Tibial nerve (tissue), 4 donors: ENCODE measurements at regions not wholly inside any gene's neighbourhood (a gene's known extent, or its start where the extent isn't known, plus 50 kb on each side); places are given as distances from the start of the nearest gene placed in this dataset.
A peak's percentile ranks its signal among the peaks of the same experiment; 100 is the strongest.
"Not testable (repeated sequence)": the region's sequence is repeated elsewhere in the genome, so short reads cannot be mapped to it uniquely, and the experiment has no call there.

ENCODE experiments used
- DNase-seq, 2 donors: peaks; one replicate each; pipeline ENCODE4 v3.0.0-alpha.2; 2019; ENCODE audit warnings: low spot score in 2 of 2
- H3K27ac ChIP-seq, 4 donors: fragments of 200-600 bp; sonication (generic) in 3 of 4; one replicate each; pipeline ENCODE4 v1.5.1; 2017 to 2019; ENCODE audit warnings: mild to moderate bottlenecking in 1 of 4
- H3K27me3 ChIP-seq, 2 donors: fragments of 200-600 bp; sonication (generic) in 1 of 2; one replicate each; pipeline versions ENCODE4 v1.5.1 to v1.6.0; 2017 to 2019
- H3K36me3 ChIP-seq, 3 donors: fragments of 200-600 bp; sonication (generic); one replicate each; pipeline ENCODE4 v1.5.1; 2018 to 2019
- H3K4me1 ChIP-seq, 4 donors: fragments of 200-600 bp; sonication (generic) in 3 of 4; one replicate each; pipeline ENCODE4 v1.5.1; 2017 to 2019
- H3K4me3 ChIP-seq, 4 donors: fragments of 200-600 bp; sonication (generic) in 3 of 4; one replicate each; pipeline ENCODE4 v1.5.1; 2017 to 2019; ENCODE audit warnings: mild to moderate bottlenecking in 1 of 4, moderate library complexity in 1 of 4
- H3K9me3 ChIP-seq, 4 donors: fragments of 200-600 bp; sonication (generic) in 3 of 4; one replicate each; pipeline ENCODE4 v1.5.1; 2017 to 2019
- EP300 ChIP-seq, 2 donors: sonication (generic); formaldehyde crosslinking; IDR thresholded peaks; one replicate each; pipeline ENCODE4 v1.6.1; 2017; ENCODE audit warnings: antibody characterized with exemption in 2 of 2, mild to moderate bottlenecking in 1 of 2
- POLR2A ChIP-seq, 2 donors: fragments of 450-650 bp; IDR thresholded peaks; one replicate each; pipeline ENCODE4 v1.6.1; 2017; ENCODE audit warnings: antibody characterized with exemption in 2 of 2, mild to moderate bottlenecking in 2 of 2, moderate library complexity in 2 of 2
- WGBS, 2 donors: methylation state at CpG; one replicate each; pipeline ENCODE4 v1.1.5; 2018; 5-methylcytosine and 5-hydroxymethylcytosine counted together
- TF ChIP-seq, protein P1 (sequence below), 5 experiments: fragments of 200-600 bp in 3 of 5; fragments of 450-650 bp in 2 of 5; sonication (generic) in 3 of 5; IDR thresholded peaks; one replicate each; pipeline ENCODE4 v1.5.1; 2016 to 2019; ENCODE audit warnings: antibody characterized with exemption in 5 of 5, mild to moderate bottlenecking in 3 of 5, moderate library complexity in 2 of 5

DNA sequence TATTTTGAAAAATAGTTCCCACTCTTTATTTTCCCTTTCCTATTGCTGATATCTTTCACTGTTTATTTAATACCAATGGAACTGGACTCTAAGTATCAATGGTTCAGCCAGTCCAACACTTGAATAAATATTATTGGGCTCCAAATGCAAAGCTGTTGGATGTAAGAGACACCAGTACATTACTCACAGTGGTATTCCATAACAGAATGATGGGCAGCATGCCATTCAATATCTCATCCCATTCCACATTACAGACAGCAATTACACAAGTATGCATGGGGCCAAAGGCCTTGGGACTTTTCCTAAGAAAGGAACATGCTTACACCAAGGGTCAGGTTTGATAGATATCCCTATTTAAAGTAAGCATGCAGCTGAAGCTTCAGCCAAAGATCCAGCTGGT, 231.9 kb downstream of the RND3 start:
- Histone ChIP-seq H3K27ac (no peak overlapping the region), H3K27me3 (no peaks in the 10 kb centered on the region), H3K4me1 (peaks cover 0 to 5% (median 1%) of the 10 kb centered on the region in 4 donors), H3K4me3 (no peak overlapping the region), H3K36me3 (no peaks in the 10 kb centered on the region), H3K9me3 (no peaks in the 10 kb centered on the region)
- DNase-seq = no peak
- TF ChIP-seq, protein P1, sequence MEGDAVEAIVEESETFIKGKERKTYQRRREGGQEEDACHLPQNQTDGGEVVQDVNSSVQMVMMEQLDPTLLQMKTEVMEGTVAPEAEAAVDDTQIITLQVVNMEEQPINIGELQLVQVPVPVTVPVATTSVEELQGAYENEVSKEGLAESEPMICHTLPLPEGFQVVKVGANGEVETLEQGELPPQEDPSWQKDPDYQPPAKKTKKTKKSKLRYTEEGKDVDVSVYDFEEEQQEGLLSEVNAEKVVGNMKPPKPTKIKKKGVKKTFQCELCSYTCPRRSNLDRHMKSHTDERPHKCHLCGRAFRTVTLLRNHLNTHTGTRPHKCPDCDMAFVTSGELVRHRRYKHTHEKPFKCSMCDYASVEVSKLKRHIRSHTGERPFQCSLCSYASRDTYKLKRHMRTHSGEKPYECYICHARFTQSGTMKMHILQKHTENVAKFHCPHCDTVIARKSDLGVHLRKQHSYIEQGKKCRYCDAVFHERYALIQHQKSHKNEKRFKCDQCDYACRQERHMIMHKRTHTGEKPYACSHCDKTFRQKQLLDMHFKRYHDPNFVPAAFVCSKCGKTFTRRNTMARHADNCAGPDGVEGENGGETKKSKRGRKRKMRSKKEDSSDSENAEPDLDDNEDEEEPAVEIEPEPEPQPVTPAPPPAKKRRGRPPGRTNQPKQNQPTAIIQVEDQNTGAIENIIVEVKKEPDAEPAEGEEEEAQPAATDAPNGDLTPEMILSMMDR (IDR thresholded peaks at IDR 0.05) = no peak
- TF ChIP-seq EP300 (IDR thresholded peaks at IDR 0.05) = no peak
- no peak for TF ChIP-seq POLR2A (IDR thresholded peaks at IDR 0.05)

DNA sequence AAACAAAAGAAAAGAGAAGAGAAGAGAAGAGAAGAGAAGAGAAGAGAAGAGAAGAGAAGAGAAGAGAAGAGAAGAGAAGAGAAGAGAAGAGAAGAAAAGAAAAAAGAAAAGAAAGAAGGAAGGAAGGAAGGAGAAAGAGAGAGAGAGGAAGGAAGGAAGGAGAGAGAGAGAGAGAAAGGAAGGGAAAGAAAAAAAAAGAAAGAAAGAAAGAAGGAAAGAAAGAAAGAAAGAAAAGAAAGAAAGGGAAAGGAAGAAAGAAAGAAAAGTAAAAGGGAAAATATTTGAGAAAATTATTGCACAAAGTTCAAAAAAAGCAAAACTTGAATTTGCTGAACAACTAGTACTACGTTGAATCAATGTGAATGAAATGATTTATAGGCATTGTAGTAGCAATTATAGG, 237.7 kb downstream of the RND3 start:
- H3K27me3 ChIP-seq, H3K4me1 ChIP-seq, H3K9me3 ChIP-seq, H3K36me3 ChIP-seq, DNase-seq, H3K4me3 ChIP-seq, H3K27ac ChIP-seq: not testable (repeated sequence)
- WGBS, 2 donors = 69 to 82% methylated on average over 1 of the region's 1 CpG

DNA sequence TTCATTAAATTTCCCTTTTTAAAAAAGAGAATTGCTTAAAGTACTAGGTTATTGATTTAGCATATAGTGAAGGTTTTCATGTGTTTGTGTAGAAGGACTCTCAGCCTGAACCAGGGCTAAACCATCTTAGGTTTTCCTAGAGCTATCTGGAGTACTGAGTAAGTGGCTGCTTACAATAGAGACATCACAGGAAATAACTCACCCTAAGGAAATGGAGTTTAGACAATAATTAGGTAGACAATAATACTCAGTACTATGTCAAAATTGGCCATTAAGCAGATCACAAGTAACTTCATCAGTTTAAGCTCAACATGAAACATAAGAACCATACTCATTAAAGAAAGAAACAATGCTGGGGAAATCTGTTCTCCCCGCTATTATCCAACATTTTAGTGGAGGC, 240.0 kb downstream of the RND3 start:
- Histone ChIP-seq H3K36me3 (no peaks in the 10 kb centered on the region), H3K27me3 (no peaks in the 10 kb centered on the region), H3K4me3 (no peak overlapping the region), H3K4me1 (no peaks in the 10 kb centered on the region), H3K9me3 (no peaks in the 10 kb centered on the region), H3K27ac (no peak overlapping the region)
- TF ChIP-seq EP300 (IDR thresholded peaks at IDR 0.05) = no peak
- TF ChIP-seq, protein P1 (IDR thresholded peaks at IDR 0.05) = no peak
- TF ChIP-seq POLR2A (IDR thresholded peaks at IDR 0.05) = no peak
- 52 to 93% methylated on average over 1 of the region's 1 CpG for WGBS, 2 donors
- no peak for DNase-seq

DNA sequence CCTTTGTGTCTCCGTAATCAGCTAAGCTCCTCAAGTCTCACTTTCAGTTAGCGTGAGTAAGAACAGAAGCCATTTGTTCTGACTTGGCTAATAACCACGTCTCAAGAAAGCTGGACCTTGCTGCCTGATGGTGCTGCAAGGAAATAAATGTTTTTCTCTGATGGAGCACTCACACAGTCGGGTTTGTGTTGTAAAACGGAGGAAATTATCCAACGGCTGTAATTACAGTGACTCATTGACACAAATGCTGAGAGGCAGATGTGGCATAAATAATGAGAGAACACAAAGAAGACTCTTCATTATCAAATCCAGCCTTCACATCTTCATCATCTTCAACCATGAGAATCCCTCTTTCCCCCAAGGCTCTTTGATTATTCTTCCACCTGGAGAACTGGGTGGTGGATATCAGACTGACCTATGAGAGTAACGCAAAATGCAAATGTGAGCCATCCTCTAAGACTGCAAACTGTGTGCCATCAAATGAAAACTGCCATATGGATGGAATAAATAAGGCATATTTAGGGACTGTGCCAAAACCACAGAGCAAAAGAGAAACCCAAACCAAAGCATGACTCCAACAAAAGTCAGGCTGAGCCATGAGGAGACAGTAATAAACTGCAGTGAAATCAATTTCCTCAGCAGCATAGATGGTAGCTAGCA, 252.6 kb downstream of the RND3 start:
- WGBS, 2 donors = 20 to 28% methylated on average over 7 of the region's 7 CpGs
- H3K4me1 ChIP-seq = peaks cover 0 to 12% (median 3%) of the 10 kb centered on the region in 4 donors
- peak overlapping the region in 2 of 4 donors; percentile 15 to 54 for H3K27ac ChIP-seq
- no peaks in the 10 kb centered on the region for H3K36me3 ChIP-seq
- no peaks in the 10 kb centered on the region for H3K9me3 ChIP-seq
- H3K4me3 ChIP-seq = no peak overlapping the region
- TF ChIP-seq, protein P1 (IDR thresholded peaks at IDR 0.05) = no peak
- TF ChIP-seq POLR2A (IDR thresholded peaks at IDR 0.05) (no peak), EP300 (IDR thresholded peaks at IDR 0.05) (no peak)
- DNase-seq = no peak
- H3K27me3 ChIP-seq = no peaks in the 10 kb centered on the region

DNA sequence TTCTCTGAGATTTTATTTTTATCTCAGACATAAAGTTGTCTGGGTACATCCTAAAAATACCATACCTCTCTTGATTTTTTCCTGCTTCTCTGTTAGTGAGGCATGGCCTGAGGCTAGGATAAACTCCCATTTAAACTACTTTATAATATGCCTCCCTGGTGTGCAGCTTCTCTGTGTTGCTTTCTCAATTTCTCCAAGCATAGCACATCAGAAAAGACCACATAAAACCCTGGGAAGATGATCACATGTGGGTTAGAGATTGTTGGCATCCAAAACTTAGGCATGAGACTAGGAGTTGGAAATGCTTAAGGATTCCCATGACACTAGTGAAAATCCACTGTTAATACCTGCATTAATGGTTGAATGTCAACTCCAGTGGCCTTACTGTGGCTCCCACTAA, 254.6 kb downstream of the RND3 start:
- no peak for DNase-seq
- TF ChIP-seq EP300 (IDR thresholded peaks at IDR 0.05) (no peak), POLR2A (IDR thresholded peaks at IDR 0.05) (no peak)
- TF ChIP-seq, protein P1 (IDR thresholded peaks at IDR 0.05) = no peak

DNA sequence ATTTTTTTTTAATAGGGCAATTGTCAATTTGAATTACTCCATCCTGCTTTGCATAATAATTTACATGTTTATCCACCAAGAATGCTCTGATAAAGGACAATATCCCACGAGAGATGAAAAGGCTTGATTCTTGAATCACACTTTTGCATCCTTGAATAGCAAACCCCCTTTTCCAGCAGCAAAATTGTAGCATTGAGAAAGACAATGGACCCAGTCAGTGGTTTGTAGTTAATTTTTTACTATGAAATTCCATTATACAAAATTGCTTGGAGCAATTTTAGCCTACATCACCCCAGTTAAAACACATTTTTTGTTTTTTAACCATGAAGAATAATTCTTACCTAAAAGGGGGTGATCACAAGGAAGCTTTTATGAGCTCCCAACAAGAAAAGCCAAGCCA, 255.1 kb downstream of the RND3 start:
- Histone ChIP-seq H3K27ac (no peak overlapping the region), H3K27me3 (no peaks in the 10 kb centered on the region), H3K4me1 (peaks cover 0 to 12% (median 3%) of the 10 kb centered on the region in 4 donors), H3K36me3 (no peaks in the 10 kb centered on the region), H3K4me3 (no peak overlapping the region), H3K9me3 (no peaks in the 10 kb centered on the region)
- WGBS, 2 donors = 51 to 69% methylated on average over 1 of the region's 1 CpG
- TF ChIP-seq, protein P1 (IDR thresholded peaks at IDR 0.05) = no peak
- TF ChIP-seq POLR2A (IDR thresholded peaks at IDR 0.05) (no peak), EP300 (IDR thresholded peaks at IDR 0.05) (no peak)
- no peak for DNase-seq

More for the DNA sequence above, 254.6 kb downstream of the RND3 start:
- Histone ChIP-seq H3K36me3 (no peaks in the 10 kb centered on the region), H3K9me3 (no peaks in the 10 kb centered on the region), H3K4me1 (peaks cover 0 to 12% (median 3%) of the 10 kb centered on the region in 4 donors), H3K4me3 (no peak overlapping the region), H3K27ac (no peak overlapping the region), H3K27me3 (no peaks in the 10 kb centered on the region)
